Type B pancreatic cell (in vitro differentiated cells): ENCODE measurements at regions not wholly inside any gene's neighbourhood (a gene's known extent, or its start where the extent isn't known, plus 50 kb on each side); places are given as distances from the start of the nearest gene placed in this dataset.
A peak's percentile ranks its signal among the peaks of the same experiment; 100 is the strongest.

Experiments used
- DNase-seq: peaks from one replicate; pipeline ENCODE4 v3.0.0; 2021; ENCODE audit warnings: mixed read lengths; ENCODE audit not compliant: unreplicated experiment; ENCODE audit errors: extremely low spot score
- H3K27ac Mint-ChIP-seq: 2 replicates; pipeline ENCODE4 v1.8.0; 2021; ENCODE audit warnings: mild to moderate bottlenecking, mixed read lengths
- H3K27me3 Mint-ChIP-seq: 2 replicates; pipeline ENCODE4 v1.8.0; 2021; ENCODE audit warnings: mixed read lengths
- H3K36me3 Mint-ChIP-seq: 2 replicates; pipeline ENCODE4 v1.8.0; 2021; ENCODE audit warnings: mixed read lengths
- H3K4me1 Mint-ChIP-seq: one replicate; pipeline ENCODE4 v1.8.0; 2021; ENCODE audit warnings: mixed read lengths; ENCODE audit not compliant: unreplicated experiment
- H3K4me3 Mint-ChIP-seq: 2 replicates; pipeline ENCODE4 v1.8.0; 2021; ENCODE audit warnings: mild to moderate bottlenecking, mixed read lengths
- H3K9me3 Mint-ChIP-seq: 2 replicates; pipeline ENCODE4 v1.8.0; 2021; ENCODE audit warnings: mixed read lengths
- CTCF ChIP-seq: fragments of 200-600 bp; sonication (generic); conservative IDR thresholded peaks from 2 replicates; pipeline ENCODE4 v1.5.0; 2021; ENCODE audit warnings: antibody characterized with exemption, mild to moderate bottlenecking

- no peaks in the 10 kb centered on the region for H3K36me3 Mint-ChIP-seq
- H3K4me3 Mint-ChIP-seq, result no peak overlapping the region
- no peak for TF ChIP-seq CTCF
- H3K27me3 Mint-ChIP-seq, result no peaks in the 10 kb centered on the region
- DNase-seq, result no peak
- H3K27ac Mint-ChIP-seq, result no peak overlapping the region
- no peaks in the 10 kb centered on the region for H3K9me3 Mint-ChIP-seq
- peaks cover 8% of the 10 kb centered on the region for H3K4me1 Mint-ChIP-seq
These were observed 122.7 kb upstream of the APC start for GRCh38 chr5:112614986-112615385.

- Mint-ChIP-seq H3K9me3 (no peaks in the 10 kb centered on the region), H3K4me3 (no peak overlapping the region), H3K27ac (peak overlapping the region; percentile 27), H3K4me1 (peaks cover 8% of the 10 kb centered on the region), H3K27me3 (peaks cover 4% of the 10 kb centered on the region), H3K36me3 (no peaks in the 10 kb centered on the region)
- DNase-seq, result no peak
- no peak for TF ChIP-seq CTCF
These were observed 120.7 kb upstream of the APC start for GRCh38 chr5:112616812-112617547.

GRCh38 chr5:112625246-112625645 lies 112.4 kb upstream of the APC start:
- Mint-ChIP-seq H3K4me3 (no peak overlapping the region), H3K36me3 (no peaks in the 10 kb centered on the region), H3K4me1 (peaks cover 40% of the 10 kb centered on the region), H3K27ac (no peak overlapping the region), H3K9me3 (no peaks in the 10 kb centered on the region), H3K27me3 (peaks cover 4% of the 10 kb centered on the region)
- no peak for DNase-seq
- TF ChIP-seq CTCF, result no peak

GRCh38 chr5:112625689-112626438 lies 111.8 kb upstream of the APC start:
- H3K9me3 Mint-ChIP-seq, result no peaks in the 10 kb centered on the region
- TF ChIP-seq CTCF, result no peak
- H3K27me3 Mint-ChIP-seq, result peaks cover 4% of the 10 kb centered on the region
- DNase-seq, result no peak
- no peak overlapping the region for H3K27ac Mint-ChIP-seq
- H3K36me3 Mint-ChIP-seq, result no peaks in the 10 kb centered on the region
- H3K4me3 Mint-ChIP-seq, result no peak overlapping the region
- peaks cover 46% of the 10 kb centered on the region for H3K4me1 Mint-ChIP-seq

- no peak overlapping the region for H3K4me3 Mint-ChIP-seq
- TF ChIP-seq CTCF, result no peak
- no peaks in the 10 kb centered on the region for H3K36me3 Mint-ChIP-seq
- H3K9me3 Mint-ChIP-seq, result peaks cover under 1% of the 10 kb centered on the region
- no peak for DNase-seq
- H3K27me3 Mint-ChIP-seq, result no peaks in the 10 kb centered on the region
- H3K27ac Mint-ChIP-seq, result no peak overlapping the region
- peaks cover 49% of the 10 kb centered on the region for H3K4me1 Mint-ChIP-seq
These were observed 111.0 kb upstream of the APC start for GRCh38 chr5:112626715-112627114.
